ENCODE measurements at regions not wholly inside any gene's neighbourhood (a gene's known extent, or its start where the extent isn't known, plus 50 kb on each side); places are given as distances from the start of the nearest gene placed in this dataset.

GRCh38 chr17:6239241-6239798 is 169.1 kb downstream of the WSCD1 start:
- no peaks in the 10 kb centered on the region for H3K9me3 Mint-ChIP-seq (ENCODE audit: low read depth)
- H3K27me3 Mint-ChIP-seq: peaks cover 34% of the 10 kb centered on the region
- ATAC-seq: no peak
- no peak for DNase-seq
- H3K4me3 Mint-ChIP-seq: no peak overlapping the region
- H3K27ac Mint-ChIP-seq: no peak overlapping the region
- intact Hi-C loops (cut with DNase I, micrococcal nuclease): no loop called here
- ChIA-PET CTCF (no interaction called here), POLR2A (no interaction called here)
- no peaks in the 10 kb centered on the region for H3K36me3 Mint-ChIP-seq (ENCODE audit: low read depth)
- no peaks in the 10 kb centered on the region for H3K4me1 Mint-ChIP-seq

- intact Hi-C loops (cut with DNase I, micrococcal nuclease): no loop called here
- POLR2A ChIA-PET: no interaction called here
- Mint-ChIP-seq H3K4me3 (no peak overlapping the region), H3K4me1 (no peaks in the 10 kb centered on the region), H3K36me3 (ENCODE audit: low read depth) (no peaks in the 10 kb centered on the region), H3K9me3 (ENCODE audit: low read depth) (no peaks in the 10 kb centered on the region), H3K27me3 (peaks cover 11% of the 10 kb centered on the region), H3K27ac (no peak overlapping the region)
- ATAC-seq (no peak), DNase-seq (no peak)
- CTCF ChIA-PET: interaction anchor here (0.6 to 1.0 kb wide), 2 partner anchors 41 to 125 kb away, joined by 3 read pairs; no protein-coding TSS in a partner anchor
Measured at GRCh38 chr17:6233856-6234255, 163.7 kb downstream of the WSCD1 start.

GRCh38 chr17:6233339-6233738 is 163.2 kb downstream of the WSCD1 start:
- Mint-ChIP-seq H3K4me3 (no peak overlapping the region), H3K9me3 (ENCODE audit: low read depth) (no peaks in the 10 kb centered on the region), H3K36me3 (ENCODE audit: low read depth) (no peaks in the 10 kb centered on the region), H3K27me3 (peaks cover 11% of the 10 kb centered on the region), H3K4me1 (no peaks in the 10 kb centered on the region), H3K27ac (no peak overlapping the region)
- CTCF ChIA-PET: interaction anchor here (1.0 kb wide), 1 partner anchor 124 kb away, joined by 3 read pairs; no protein-coding TSS in a partner anchor
- intact Hi-C loops (cut with DNase I, micrococcal nuclease): no loop called here
- POLR2A ChIA-PET: no interaction called here
- no peak for ATAC-seq
- no peak for DNase-seq

- ATAC-seq: no peak
- CTCF ChIA-PET: no interaction called here
- intact Hi-C loops (cut with DNase I, micrococcal nuclease): no loop called here
- Mint-ChIP-seq H3K4me1 (no peaks in the 10 kb centered on the region), H3K9me3 (ENCODE audit: low read depth) (no peaks in the 10 kb centered on the region), H3K36me3 (ENCODE audit: low read depth) (no peaks in the 10 kb centered on the region), H3K27ac (no peak overlapping the region), H3K4me3 (no peak overlapping the region), H3K27me3 (peaks cover 10% of the 10 kb centered on the region)
- POLR2A ChIA-PET: no interaction called here
- DNase-seq: no peak
Measured at GRCh38 chr17:6232732-6233101, 162.5 kb downstream of the WSCD1 start.

GRCh38 chr17:6231886-6232731 is 161.9 kb downstream of the WSCD1 start:
- H3K9me3 Mint-ChIP-seq (ENCODE audit: low read depth): no peaks in the 10 kb centered on the region
- ChIA-PET CTCF (interaction anchor here (0.7 kb wide), 1 partner anchor 589 kb away, joined by 3 read pairs; no protein-coding TSS in a partner anchor), POLR2A (no interaction called here)
- ATAC-seq (no peak), DNase-seq (no peak)
- H3K4me1 Mint-ChIP-seq: no peaks in the 10 kb centered on the region
- no peak overlapping the region for H3K27ac Mint-ChIP-seq
- H3K27me3 Mint-ChIP-seq: peaks cover 7% of the 10 kb centered on the region
- intact Hi-C loops (cut with DNase I, micrococcal nuclease): no loop called here
- H3K4me3 Mint-ChIP-seq: no peak overlapping the region
- H3K36me3 Mint-ChIP-seq (ENCODE audit: low read depth): no peaks in the 10 kb centered on the region

DNA sequence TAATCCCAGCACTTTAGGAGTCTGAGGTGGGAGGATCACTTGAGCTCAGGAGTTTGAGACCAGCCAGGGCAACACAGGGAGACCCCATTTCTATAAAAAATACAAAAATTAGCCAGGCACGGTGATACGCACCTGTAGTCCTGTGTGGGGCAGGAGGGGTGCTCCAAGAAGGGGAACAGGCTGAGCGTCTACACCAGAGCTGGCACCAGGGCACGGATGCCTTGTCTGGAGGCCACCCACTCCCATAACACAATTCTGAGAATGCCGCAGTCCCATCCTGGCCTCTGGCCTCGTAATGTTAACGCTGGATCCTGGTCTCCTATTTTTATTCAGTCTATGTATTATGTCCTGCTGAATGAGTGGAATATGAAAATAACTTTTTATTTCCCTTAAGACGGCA is 161.3 kb downstream of the WSCD1 start:
- POLR2A ChIA-PET: no interaction called here
- Mint-ChIP-seq H3K4me1 (no peaks in the 10 kb centered on the region), H3K9me3 (ENCODE audit: low read depth) (no peaks in the 10 kb centered on the region), H3K4me3 (no peak overlapping the region), H3K27me3 (peaks cover 6% of the 10 kb centered on the region), H3K27ac (no peak overlapping the region), H3K36me3 (ENCODE audit: low read depth) (no peaks in the 10 kb centered on the region)
- intact Hi-C loops (cut with DNase I, micrococcal nuclease): no loop called here
- ATAC-seq (no peak), DNase-seq (no peak)
- CTCF ChIA-PET: interaction anchor here (0.7 kb wide), 1 partner anchor 589 kb away, joined by 3 read pairs; no protein-coding TSS in a partner anchor

- peaks cover 44% of the 10 kb centered on the region for H3K27me3 Mint-ChIP-seq
- H3K27ac Mint-ChIP-seq: no peak overlapping the region
- no peak for ATAC-seq
- ChIA-PET POLR2A (no interaction called here), CTCF (no interaction called here)
- H3K4me3 Mint-ChIP-seq: no peak overlapping the region
- H3K9me3 Mint-ChIP-seq (ENCODE audit: low read depth): peaks cover 15% of the 10 kb centered on the region
- peaks cover 1% of the 10 kb centered on the region for H3K36me3 Mint-ChIP-seq (ENCODE audit: low read depth)
- intact Hi-C loops (cut with DNase I, micrococcal nuclease): no loop called here
- DNase-seq: no peak
- H3K4me1 Mint-ChIP-seq: peaks cover 2% of the 10 kb centered on the region
Measured at GRCh38 chr17:6218333-6218732, 148.2 kb downstream of the WSCD1 start.

GRCh38 chr17:6215071-6216035 is 145.2 kb downstream of the WSCD1 start:
- no peaks in the 10 kb centered on the region for H3K4me1 Mint-ChIP-seq
- no peak for ATAC-seq
- H3K36me3 Mint-ChIP-seq (ENCODE audit: low read depth): no peaks in the 10 kb centered on the region
- intact Hi-C loops (cut with DNase I, micrococcal nuclease): no loop called here
- ChIA-PET CTCF (no interaction called here), POLR2A (no interaction called here)
- H3K27ac Mint-ChIP-seq: no peak overlapping the region
- no peak for DNase-seq
- peaks cover 33% of the 10 kb centered on the region for H3K27me3 Mint-ChIP-seq
- peaks cover under 1% of the 10 kb centered on the region for H3K9me3 Mint-ChIP-seq (ENCODE audit: low read depth)
- H3K4me3 Mint-ChIP-seq: no peak overlapping the region

GRCh38 chr17:6213859-6214258 is 143.7 kb downstream of the WSCD1 start:
- peaks cover 32% of the 10 kb centered on the region for H3K27me3 Mint-ChIP-seq
- POLR2A ChIA-PET: no interaction called here
- intact Hi-C loops (cut with DNase I, micrococcal nuclease): no loop called here

GRCh38 chr17:6212766-6213165 is 142.6 kb downstream of the WSCD1 start:
- Mint-ChIP-seq H3K4me1 (no peaks in the 10 kb centered on the region), H3K36me3 (ENCODE audit: low read depth) (no peaks in the 10 kb centered on the region), H3K4me3 (no peak overlapping the region), H3K9me3 (ENCODE audit: low read depth) (no peaks in the 10 kb centered on the region), H3K27me3 (peaks cover 25% of the 10 kb centered on the region), H3K27ac (no peak overlapping the region)
- ATAC-seq (no peak), DNase-seq (no peak)
- intact Hi-C loops (cut with DNase I, micrococcal nuclease): no loop called here
- CTCF ChIA-PET: interaction anchor here (0.6 kb wide), 1 partner anchor 19 kb away, joined by 3 read pairs; no protein-coding TSS in a partner anchor
- POLR2A ChIA-PET: interaction anchor here (0.6 kb wide), 1 partner anchor 689 kb away, joined by 3 read pairs; no protein-coding TSS in a partner anchor

More at GRCh38 chr17:6213859-6214258, 143.7 kb downstream of the WSCD1 start:
- Mint-ChIP-seq H3K4me3 (no peak overlapping the region), H3K27ac (no peak overlapping the region), H3K4me1 (no peaks in the 10 kb centered on the region), H3K36me3 (ENCODE audit: low read depth) (no peaks in the 10 kb centered on the region), H3K9me3 (ENCODE audit: low read depth) (no peaks in the 10 kb centered on the region)
- DNase-seq (no peak), ATAC-seq (no peak)
- CTCF ChIA-PET: no interaction called here

DNA sequence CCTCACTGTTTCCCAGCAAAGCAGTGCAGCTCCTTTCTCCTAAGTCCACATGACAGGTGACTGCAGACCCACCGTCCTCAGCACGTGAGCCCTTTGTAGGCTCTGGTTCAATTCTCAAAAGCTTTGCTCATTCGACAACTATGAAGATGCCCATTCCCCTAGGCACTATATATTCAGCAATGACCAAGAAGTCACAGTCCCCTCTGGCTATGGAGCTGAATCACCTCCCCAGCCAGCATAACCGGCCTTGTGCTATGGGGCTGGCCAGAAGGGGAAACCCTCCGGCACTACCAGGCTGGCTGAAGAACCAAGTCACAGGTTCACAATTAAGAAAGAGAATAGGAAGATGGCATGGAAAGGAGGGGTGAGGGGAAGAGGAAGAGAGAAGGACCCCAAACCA is 139.7 kb downstream of the WSCD1 start:
- Mint-ChIP-seq H3K4me3 (no peak overlapping the region), H3K27me3 (peaks cover 22% of the 10 kb centered on the region), H3K27ac (no peak overlapping the region), H3K9me3 (ENCODE audit: low read depth) (no peaks in the 10 kb centered on the region), H3K4me1 (no peaks in the 10 kb centered on the region), H3K36me3 (ENCODE audit: low read depth) (no peaks in the 10 kb centered on the region)
- CTCF ChIA-PET: interaction anchor here (0.9 kb wide), 1 partner anchor 33 kb away, joined by 3 read pairs; no protein-coding TSS in a partner anchor
- no peak for ATAC-seq
- intact Hi-C loops (cut with DNase I, micrococcal nuclease): no loop called here
- POLR2A ChIA-PET: interaction anchor here (0.6 kb wide), 1 partner anchor 343 kb away, joined by 3 read pairs; no protein-coding TSS in a partner anchor
- DNase-seq: no peak
